B cell (primary cell): ENCODE measurements at regions not wholly inside any gene's neighbourhood (a gene's known extent, or its start where the extent isn't known, plus 50 kb on each side); places are given as distances from the start of the nearest gene placed in this dataset.

Experiments used
- ATAC-seq: fragments of 200-7000 bp; cut with Tn5 transposase; one replicate; pipeline ENCODE4 v1.10.0; 2021; ENCODE audit warnings: low read depth, mild to moderate bottlenecking, moderate number of reproducible peaks, moderate library complexity
- CTCF ChIA-PET: fragments of 350-600 bp; sonication (Branson Sonifier 250); formaldehyde crosslinking; loops from one replicate; lab custom pipeline; 2021; ENCODE audit warnings: antibody characterized with exemption, inconsistent platforms; lab: Charles Lee
- POLR2A ChIA-PET: fragments of 350-600 bp; sonication (Branson Sonifier 250); formaldehyde crosslinking; loops from one replicate; lab custom pipeline; 2021; ENCODE audit warnings: antibody characterized with exemption; lab: Charles Lee
- DNase-seq: peaks from one replicate; pipeline ENCODE4 v3.0.0; 2013
- H2AFZ ChIP-seq: 2 replicates; pipeline ENCODE4 v1.6.1; 2012; ENCODE audit warnings: mild to moderate bottlenecking, low read depth, low read length; ENCODE audit not compliant: insufficient read depth, poor library complexity, severe bottlenecking
- H3K27ac ChIP-seq, 2 donors: 1 replicate in 1 of 2; 2 replicates in 1 of 2; pipeline ENCODE4 v1.5.1; 2012 to 2013; ENCODE audit warnings: low read length in 2 of 2, mild to moderate bottlenecking in 2 of 2, moderate library complexity in 1 of 2
- H3K27me3 ChIP-seq, 4 experiments: fragments of 200-600 bp in 1 of 4; sonication (generic) in 1 of 4; replicated peaks in 1 of 4; 1 replicate in 2 of 4; 2 replicates in 2 of 4; pipeline versions ENCODE4 v1.6.1 to v1.7.0; 2013 to 2016; ENCODE audit warnings: low read length in 3 of 4, mild to moderate bottlenecking in 2 of 4, mixed read lengths in 1 of 4, moderate library complexity in 1 of 4; ENCODE audit not compliant: insufficient read depth in 4 of 4, control insufficient read depth in 3 of 4; ENCODE audit errors: control extremely low read depth in 1 of 4
- H3K36me3 ChIP-seq, 2 experiments: replicated peaks in 1 of 2; 1 replicate in 1 of 2; 2 replicates in 1 of 2; pipeline versions ENCODE4 v1.6.1 to v1.7.1; 2013; ENCODE audit warnings: low read length in 1 of 2; ENCODE audit not compliant: insufficient read depth in 2 of 2, control insufficient read depth in 1 of 2; ENCODE audit errors: control extremely low read depth in 1 of 2, extremely low read depth in 1 of 2
- H3K4me1 ChIP-seq, 2 donors: fragments of 200-600 bp in 1 of 2; sonication (generic) in 1 of 2; 1 replicate in 1 of 2; 2 replicates in 1 of 2; pipeline versions ENCODE4 v1.5.1 to v1.6.1; 2013 to 2017; ENCODE audit warnings: low read length in 2 of 2; ENCODE audit not compliant: control insufficient read depth in 2 of 2, insufficient read depth in 2 of 2
- H3K4me2 ChIP-seq: replicated peaks from 2 replicates; pipeline ENCODE3; 2012; ENCODE audit warnings: mild to moderate bottlenecking, low read depth, low read length; ENCODE audit not compliant: poor library complexity, severe bottlenecking
- H3K4me3 ChIP-seq, 5 experiments: fragments of 200-600 bp in 1 of 5; sonication (generic) in 1 of 5; 1 replicate in 3 of 5; 2 replicates in 2 of 5; pipeline versions ENCODE4 v1.5.1 to v1.7.0; 2011 to 2016; ENCODE audit warnings: low read length in 4 of 5, mild to moderate bottlenecking in 4 of 5, low read depth in 2 of 5, control low read depth in 1 of 5, moderate library complexity in 1 of 5; ENCODE audit not compliant: insufficient read depth in 1 of 5; ENCODE audit errors: control extremely low read depth in 1 of 5, extremely low read depth in 1 of 5
- H3K79me2 ChIP-seq: fragments of 200-600 bp; sonication (generic); one replicate; pipeline ENCODE4 v1.6.0; 2016; ENCODE audit warnings: low read length; ENCODE audit not compliant: control insufficient read depth, insufficient read depth
- H3K9ac ChIP-seq: fragments of 200-600 bp; sonication (generic); 2 replicates; pipeline ENCODE4 v1.6.1; 2017; ENCODE audit warnings: mild to moderate bottlenecking, low read length, moderate library complexity
- H3K9me3 ChIP-seq, 3 donors: one replicate each; pipeline versions ENCODE4 v1.6.1 to v1.7.1; 2013; ENCODE audit warnings: low read length in 2 of 3; ENCODE audit not compliant: control insufficient read depth in 2 of 3, insufficient read depth in 1 of 3; ENCODE audit errors: control extremely low read depth in 1 of 3
- H4K20me1 ChIP-seq: 2 replicates; pipeline ENCODE4 v1.6.0; 2012; ENCODE audit warnings: mild to moderate bottlenecking, low read length; ENCODE audit not compliant: insufficient read depth, control insufficient read depth, poor library complexity, severe bottlenecking
- H3K27ac Mint-ChIP-seq: one replicate; pipeline ENCODE4 v1.8.0; 2021; ENCODE audit warnings: mixed read lengths
- H3K27me3 Mint-ChIP-seq: one replicate; pipeline ENCODE4 v1.8.0; 2021; ENCODE audit warnings: mixed read lengths
- H3K4me1 Mint-ChIP-seq: one replicate; pipeline ENCODE4 v1.8.0; 2021; ENCODE audit warnings: mixed read lengths
- H3K4me3 Mint-ChIP-seq: one replicate; pipeline ENCODE4 v1.8.0; 2021; ENCODE audit warnings: mixed read lengths
- H3K9me3 Mint-ChIP-seq: one replicate; pipeline ENCODE4 v1.8.0; 2022; ENCODE audit warnings: mixed read lengths; ENCODE audit not compliant: insufficient read depth
- EZH2 ChIP-seq: IDR thresholded peaks from 2 replicates; pipeline ENCODE4 v1.6.1; 2012; ENCODE audit warnings: borderline replicate concordance, low read depth, mild to moderate bottlenecking, moderate library complexity, low read length; ENCODE audit not compliant: insufficient read depth, poor library complexity, severe bottlenecking
- WGBS: methylation state at CpG from one replicate; pipeline ENCODE4 v1.1.5; 2013; ENCODE audit warnings: missing lambda C conversion rate; ENCODE audit not compliant: insufficient coverage; 5-methylcytosine and 5-hydroxymethylcytosine counted together
- intact Hi-C: fragments of 100-400 bp; cut with micrococcal nuclease; formaldehyde crosslinking; loops from one replicate; pipeline ENCODE4 v1.10.0; 2022
- TF ChIP-seq, protein P1 (sequence below): fragments of 200-600 bp; IDR thresholded peaks from one replicate; pipeline ENCODE4 v1.8.0; 2022; ENCODE audit warnings: antibody characterized with exemption, mild to moderate bottlenecking

DNA sequence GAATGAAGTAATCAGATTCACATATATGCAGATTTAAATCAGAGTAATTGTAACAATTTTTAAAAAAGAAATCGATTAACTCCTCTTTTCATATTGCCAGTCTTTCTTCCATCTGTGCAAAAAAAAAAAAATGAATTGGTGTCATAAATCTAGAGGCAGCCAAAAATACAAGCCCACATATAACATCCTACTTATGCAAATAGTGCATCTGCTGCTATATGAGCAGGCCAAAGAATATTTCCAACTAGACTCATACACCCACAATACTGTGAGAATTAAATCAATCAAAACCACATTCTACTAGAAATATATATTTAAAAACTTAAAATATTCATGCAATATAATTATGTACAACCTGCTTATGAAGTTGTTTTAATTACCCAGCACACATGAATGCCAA lies 298.1 kb upstream of the TRAM1L1 start:
- no peak overlapping the region for H3K4me3 ChIP-seq
- H2AFZ ChIP-seq: no peak overlapping the region
- H4K20me1 ChIP-seq: no peaks in the 10 kb centered on the region
- H3K79me2 ChIP-seq: no peaks in the 10 kb centered on the region
- no CpG with 5 or more reads among the region's 1 CpG for WGBS
- intact Hi-C loops: no loop called here
- Mint-ChIP-seq H3K27me3 (no peaks in the 10 kb centered on the region), H3K27ac (no peak overlapping the region), H3K4me1 (no peaks in the 10 kb centered on the region), H3K4me3 (no peak overlapping the region), H3K9me3 (no peaks in the 10 kb centered on the region)
- ChIA-PET CTCF (no interaction called here), POLR2A (no interaction called here)
- H3K4me1 ChIP-seq: no peaks in the 10 kb centered on the region
- H3K27ac ChIP-seq: no peak overlapping the region
- H3K36me3 ChIP-seq: no peaks in the 10 kb centered on the region
- TF ChIP-seq, protein P1, sequence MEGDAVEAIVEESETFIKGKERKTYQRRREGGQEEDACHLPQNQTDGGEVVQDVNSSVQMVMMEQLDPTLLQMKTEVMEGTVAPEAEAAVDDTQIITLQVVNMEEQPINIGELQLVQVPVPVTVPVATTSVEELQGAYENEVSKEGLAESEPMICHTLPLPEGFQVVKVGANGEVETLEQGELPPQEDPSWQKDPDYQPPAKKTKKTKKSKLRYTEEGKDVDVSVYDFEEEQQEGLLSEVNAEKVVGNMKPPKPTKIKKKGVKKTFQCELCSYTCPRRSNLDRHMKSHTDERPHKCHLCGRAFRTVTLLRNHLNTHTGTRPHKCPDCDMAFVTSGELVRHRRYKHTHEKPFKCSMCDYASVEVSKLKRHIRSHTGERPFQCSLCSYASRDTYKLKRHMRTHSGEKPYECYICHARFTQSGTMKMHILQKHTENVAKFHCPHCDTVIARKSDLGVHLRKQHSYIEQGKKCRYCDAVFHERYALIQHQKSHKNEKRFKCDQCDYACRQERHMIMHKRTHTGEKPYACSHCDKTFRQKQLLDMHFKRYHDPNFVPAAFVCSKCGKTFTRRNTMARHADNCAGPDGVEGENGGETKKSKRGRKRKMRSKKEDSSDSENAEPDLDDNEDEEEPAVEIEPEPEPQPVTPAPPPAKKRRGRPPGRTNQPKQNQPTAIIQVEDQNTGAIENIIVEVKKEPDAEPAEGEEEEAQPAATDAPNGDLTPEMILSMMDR: no peak
- no peak for TF ChIP-seq EZH2
- no peaks in the 10 kb centered on the region for H3K9me3 ChIP-seq
- H3K9ac ChIP-seq: no peak overlapping the region
- H3K4me2 ChIP-seq: no peak overlapping the region
- DNase-seq (no peak), ATAC-seq (no peak)
- no peaks in the 10 kb centered on the region for H3K27me3 ChIP-seq

DNA sequence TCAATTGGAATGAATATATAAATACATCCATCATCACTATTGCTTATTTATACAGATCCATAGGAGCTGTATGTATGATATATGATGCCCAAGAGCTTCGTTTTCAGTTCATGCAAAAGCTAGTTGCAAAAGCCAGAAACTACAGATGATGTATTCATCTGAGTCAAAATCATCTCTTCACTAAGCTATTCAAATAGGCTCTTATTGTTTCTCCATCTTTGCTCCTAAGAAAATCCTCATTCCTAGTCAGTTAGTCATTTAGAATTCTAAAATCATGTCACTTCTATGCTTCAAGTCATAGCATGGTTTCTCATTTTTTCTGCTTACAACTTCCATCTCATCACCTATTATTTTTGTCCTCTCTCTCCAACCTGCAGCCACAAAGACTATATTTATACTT lies 300.1 kb upstream of the TRAM1L1 start:
- Histone ChIP-seq H3K9me3 (no peaks in the 10 kb centered on the region), H4K20me1 (no peaks in the 10 kb centered on the region), H3K4me2 (no peak overlapping the region), H2AFZ (no peak overlapping the region), H3K4me1 (no peaks in the 10 kb centered on the region), H3K9ac (no peak overlapping the region), H3K27ac (no peak overlapping the region), H3K4me3 (no peak overlapping the region), H3K27me3 (no peaks in the 10 kb centered on the region), H3K79me2 (no peaks in the 10 kb centered on the region), H3K36me3 (no peaks in the 10 kb centered on the region)
- WGBS: no CpG with 5 or more reads among the region's 1 CpG
- no peak overlapping the region for H3K4me3 Mint-ChIP-seq
- ChIA-PET POLR2A (no interaction called here), CTCF (no interaction called here)
- ATAC-seq (no peak), DNase-seq (no peak)
- TF ChIP-seq EZH2: no peak
- TF ChIP-seq, protein P1: no peak
- H3K27ac Mint-ChIP-seq: no peak overlapping the region
- H3K27me3 Mint-ChIP-seq: no peaks in the 10 kb centered on the region
- intact Hi-C loops: no loop called here
- H3K4me1 Mint-ChIP-seq: no peaks in the 10 kb centered on the region
- no peaks in the 10 kb centered on the region for H3K9me3 Mint-ChIP-seq
